ENCODE measurements at regions not wholly inside any gene's neighbourhood (a gene's known extent, or its start where the extent isn't known, plus 50 kb on each side); places are given as distances from the start of the nearest gene placed in this dataset.

DNA sequence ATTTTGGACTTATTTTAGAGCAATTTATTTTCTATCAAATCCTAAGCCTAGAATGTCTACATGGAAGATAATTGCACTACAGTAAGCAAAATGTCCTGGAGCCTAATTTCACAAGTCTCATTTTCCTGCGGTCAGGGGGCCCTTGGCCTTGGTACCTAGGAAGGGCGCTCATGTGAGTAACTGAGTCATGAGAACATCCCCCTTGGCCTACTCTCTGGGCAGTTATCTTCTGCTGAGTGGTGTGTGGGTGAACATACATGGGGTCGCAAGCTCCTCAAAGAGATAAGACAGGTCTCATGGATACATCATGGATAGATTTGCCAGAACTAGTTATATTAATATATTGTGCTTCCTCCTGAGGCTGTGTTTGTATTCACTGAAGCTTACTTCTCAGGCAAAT lies 211.2 kb upstream of the MARCKS start:
- TF ChIP-seq, protein P1, sequence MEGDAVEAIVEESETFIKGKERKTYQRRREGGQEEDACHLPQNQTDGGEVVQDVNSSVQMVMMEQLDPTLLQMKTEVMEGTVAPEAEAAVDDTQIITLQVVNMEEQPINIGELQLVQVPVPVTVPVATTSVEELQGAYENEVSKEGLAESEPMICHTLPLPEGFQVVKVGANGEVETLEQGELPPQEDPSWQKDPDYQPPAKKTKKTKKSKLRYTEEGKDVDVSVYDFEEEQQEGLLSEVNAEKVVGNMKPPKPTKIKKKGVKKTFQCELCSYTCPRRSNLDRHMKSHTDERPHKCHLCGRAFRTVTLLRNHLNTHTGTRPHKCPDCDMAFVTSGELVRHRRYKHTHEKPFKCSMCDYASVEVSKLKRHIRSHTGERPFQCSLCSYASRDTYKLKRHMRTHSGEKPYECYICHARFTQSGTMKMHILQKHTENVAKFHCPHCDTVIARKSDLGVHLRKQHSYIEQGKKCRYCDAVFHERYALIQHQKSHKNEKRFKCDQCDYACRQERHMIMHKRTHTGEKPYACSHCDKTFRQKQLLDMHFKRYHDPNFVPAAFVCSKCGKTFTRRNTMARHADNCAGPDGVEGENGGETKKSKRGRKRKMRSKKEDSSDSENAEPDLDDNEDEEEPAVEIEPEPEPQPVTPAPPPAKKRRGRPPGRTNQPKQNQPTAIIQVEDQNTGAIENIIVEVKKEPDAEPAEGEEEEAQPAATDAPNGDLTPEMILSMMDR (IDR thresholded peaks at IDR 0.05; ENCODE audit: control extremely low read depth, extremely low read depth, low read depth, missing control alignments): no peak
- POLR2A ChIA-PET: interaction anchor here (1.0 to 2.6 kb wide), 2 partner anchors 15 to 212 kb away, joined by 4 to 16 read pairs; no protein-coding TSS in a partner anchor
- no peak for DNase-seq (ENCODE audit: extremely low spot score)
- CTCF ChIA-PET: interaction anchor here (0.5 to 4.6 kb wide), 9 partner anchors 10 to 339 kb away, joined by 3 to 27 read pairs (median 3); no protein-coding TSS in a partner anchor

DNA sequence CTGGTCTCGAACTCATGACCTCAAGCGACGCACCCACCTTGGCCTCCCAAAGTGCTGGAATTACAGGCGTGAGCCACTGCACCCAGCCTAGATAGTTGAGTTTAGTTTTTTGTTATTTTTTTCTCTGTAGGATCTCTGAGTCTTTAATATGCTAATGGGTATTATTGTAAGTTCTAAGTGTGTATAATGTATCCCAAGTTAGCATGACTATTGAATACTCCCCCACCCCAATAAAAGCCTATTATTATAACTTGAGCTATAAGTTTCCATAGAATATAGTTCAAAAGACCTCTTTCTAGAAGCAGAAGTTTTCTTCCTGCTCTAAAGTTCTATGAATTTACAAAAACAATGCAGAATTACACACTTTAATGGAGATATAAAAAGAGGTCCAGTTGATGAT lies 210.4 kb upstream of the MARCKS start:
- TF ChIP-seq, protein P1 (IDR thresholded peaks at IDR 0.05; ENCODE audit: control extremely low read depth, extremely low read depth, low read depth, missing control alignments): no peak
- POLR2A ChIA-PET: interaction anchor here (0.7 to 2.6 kb wide), 2 partner anchors 15 to 26 kb away, joined by 5 to 16 read pairs; no protein-coding TSS in a partner anchor
- CTCF ChIA-PET: interaction anchor here (1.3 to 4.6 kb wide), 7 partner anchors 9 to 340 kb away, joined by 3 to 27 read pairs (median 4); no protein-coding TSS in a partner anchor
- DNase-seq (ENCODE audit: extremely low spot score): no peak

DNA sequence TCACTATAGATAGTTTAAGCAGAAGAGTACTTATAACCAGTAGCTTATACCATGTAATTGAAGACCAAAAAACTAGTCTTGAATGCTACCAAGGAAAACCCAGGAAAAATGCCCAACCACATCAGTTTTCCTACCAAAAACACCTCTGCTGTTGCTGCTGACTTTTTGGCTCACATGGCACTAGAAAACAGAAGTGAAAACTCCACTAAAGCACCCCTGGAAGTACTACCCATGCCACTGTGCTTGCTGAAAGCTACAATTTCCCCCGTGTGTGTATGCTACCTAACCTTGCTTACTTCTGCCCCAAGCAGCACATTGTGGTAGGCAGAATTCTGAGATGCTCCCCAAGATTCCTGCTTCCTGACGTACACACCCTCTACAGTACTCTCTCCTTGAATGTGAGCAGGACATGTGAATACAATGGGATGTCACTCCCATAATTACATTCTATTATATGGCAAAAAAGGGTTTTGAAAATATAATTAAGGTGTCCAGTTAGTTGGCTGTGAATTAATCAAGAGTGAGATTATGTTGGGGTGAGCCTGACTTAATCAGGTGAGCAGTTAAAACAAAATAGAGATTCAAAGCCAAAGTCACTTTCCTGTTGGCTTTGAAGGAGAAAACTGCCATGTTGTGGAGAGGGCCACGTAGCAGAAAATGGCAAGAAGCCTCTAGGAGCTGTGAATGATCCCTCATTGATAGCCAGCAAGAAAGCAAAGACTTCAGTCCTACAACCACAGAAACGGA lies 209.8 kb upstream of the MARCKS start:
- CTCF ChIA-PET: interaction anchor here (1.0 to 4.6 kb wide), 7 partner anchors 8 to 212 kb away, joined by 3 to 27 read pairs (median 6); no protein-coding TSS in a partner anchor
- TF ChIP-seq, protein P1 (IDR thresholded peaks at IDR 0.05; ENCODE audit: control extremely low read depth, extremely low read depth, low read depth, missing control alignments): no peak
- POLR2A ChIA-PET: interaction anchor here (2.6 kb wide), 1 partner anchor 16 kb away, joined by 16 read pairs; no protein-coding TSS in a partner anchor
- no peak for DNase-seq (ENCODE audit: extremely low spot score)

DNA sequence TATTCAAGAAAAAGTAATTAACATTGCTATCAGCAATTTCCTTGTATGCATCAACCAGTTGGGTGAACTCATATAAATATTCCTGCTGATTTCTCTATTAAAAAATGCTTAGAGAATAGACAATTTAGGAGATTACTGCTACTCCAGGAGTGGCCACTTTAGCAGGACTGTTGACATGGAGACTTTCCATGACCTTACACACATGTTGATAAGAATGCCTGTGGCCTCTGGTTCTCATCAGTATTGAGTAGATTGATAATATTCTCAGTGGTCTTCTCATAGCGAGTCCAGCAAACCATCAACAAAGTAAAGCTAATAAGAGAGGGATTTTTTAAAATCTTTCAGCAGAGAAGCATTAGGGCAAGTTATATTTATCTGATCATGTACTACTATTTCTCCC lies 208.4 kb upstream of the MARCKS start:
- CTCF ChIA-PET: interaction anchor here (1.0 to 4.6 kb wide), 5 partner anchors 7 to 210 kb away, joined by 3 to 27 read pairs (median 6); no protein-coding TSS in a partner anchor
- TF ChIP-seq, protein P1 (IDR thresholded peaks at IDR 0.05; ENCODE audit: control extremely low read depth, extremely low read depth, low read depth, missing control alignments): no peak
- POLR2A ChIA-PET: no interaction called here
- no peak for DNase-seq (ENCODE audit: extremely low spot score)

DNA sequence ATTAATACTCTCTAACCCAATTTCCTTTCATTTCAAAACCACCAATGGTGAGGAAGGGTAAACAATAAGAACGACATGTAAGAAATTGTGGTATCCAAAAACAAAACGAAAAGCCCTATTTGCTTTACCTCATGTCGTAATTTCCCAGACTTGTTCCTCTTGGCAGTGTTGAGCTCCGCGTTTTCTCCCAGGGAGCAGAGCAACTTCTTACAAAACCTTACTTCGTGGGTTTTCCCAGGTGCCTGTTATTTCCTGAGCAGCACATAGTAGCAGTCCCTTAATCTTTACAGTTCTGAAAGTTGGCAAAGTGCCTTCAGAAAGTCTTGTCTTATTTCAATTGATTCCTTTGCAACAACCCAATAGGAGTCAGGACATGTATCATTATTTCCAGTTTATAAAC lies 207.9 kb upstream of the MARCKS start:
- no peak for DNase-seq (ENCODE audit: extremely low spot score)
- TF ChIP-seq, protein P1 (IDR thresholded peaks at IDR 0.05; ENCODE audit: control extremely low read depth, extremely low read depth, low read depth, missing control alignments): no peak
- CTCF ChIA-PET: interaction anchor here (2.0 to 4.6 kb wide), 3 partner anchors 11 to 210 kb away, joined by 5 to 27 read pairs (median 7); no protein-coding TSS in a partner anchor
- POLR2A ChIA-PET: no interaction called here

DNA sequence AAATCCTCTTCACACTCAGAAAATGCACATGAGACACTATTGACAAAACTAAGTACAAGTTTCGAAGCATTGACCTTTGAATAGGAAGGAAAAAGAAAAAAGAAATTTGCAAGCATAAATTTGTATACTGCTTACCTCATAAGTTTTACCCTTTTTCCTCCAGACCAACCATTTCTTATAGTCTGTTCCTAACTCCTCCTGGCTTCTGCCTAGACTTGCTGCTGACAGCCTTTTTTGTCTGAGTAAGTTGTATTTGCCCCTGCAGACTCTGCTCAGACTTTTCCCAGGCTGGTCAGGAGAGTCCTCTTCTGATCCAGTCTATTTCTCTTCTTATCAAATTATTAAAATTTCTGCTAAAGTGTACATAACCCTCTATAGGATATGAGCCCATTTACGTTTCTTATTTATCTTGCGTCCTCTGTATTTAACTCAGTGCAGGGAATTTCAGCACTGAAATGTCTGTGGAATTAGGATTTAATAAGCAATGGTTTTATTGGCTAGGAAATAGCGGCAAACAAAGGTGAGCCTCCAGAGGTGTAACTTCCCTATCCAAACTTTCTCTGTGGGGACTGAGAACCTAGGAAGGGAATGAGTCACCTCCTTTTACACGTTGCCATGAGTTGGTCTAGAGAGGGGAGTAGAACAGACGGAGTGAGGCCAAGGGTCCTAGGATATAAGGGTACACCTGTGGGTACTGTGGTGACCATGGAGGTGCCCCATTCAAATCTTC lies 207.1 kb upstream of the MARCKS start:
- ChIA-PET CTCF (interaction anchor here (1.0 to 4.6 kb wide), 6 partner anchors 7 to 209 kb away, joined by 3 to 27 read pairs (median 6); no protein-coding TSS in a partner anchor), POLR2A (no interaction called here)
- TF ChIP-seq, protein P1 (IDR thresholded peaks at IDR 0.05; ENCODE audit: control extremely low read depth, extremely low read depth, low read depth, missing control alignments): no peak
- DNase-seq (ENCODE audit: extremely low spot score): no peak

Data from GM10248 (cell line).